Vagina (tissue), 2 donors: ENCODE measurements at regions not wholly inside any gene's neighbourhood (a gene's known extent, or its start where the extent isn't known, plus 50 kb on each side); places are given as distances from the start of the nearest gene placed in this dataset.

Source experiments
- DNase-seq, 2 donors: peaks; one replicate each; pipeline ENCODE4 v3.0.0-alpha.2; 2017; ENCODE audit errors: extremely low spot score in 2 of 2
- H3K27ac ChIP-seq: fragments of 200-600 bp; sonication (generic); one replicate; pipeline ENCODE4 v1.5.1; 2019
- H3K27me3 ChIP-seq: fragments of 200-600 bp; sonication (generic); one replicate; pipeline ENCODE4 v1.5.1; 2019
- H3K36me3 ChIP-seq, 2 donors: fragments of 200-600 bp; sonication (generic); one replicate each; pipeline ENCODE4 v1.5.1; 2017 to 2019
- H3K4me1 ChIP-seq: fragments of 200-600 bp; sonication (generic); one replicate; pipeline ENCODE4 v1.5.1; 2019
- H3K4me3 ChIP-seq, 2 donors: fragments of 200-600 bp; sonication (generic); 1 replicate in 1 of 2; 2 replicates in 1 of 2; pipeline ENCODE4 v1.5.1; 2016 to 2019
- H3K9me3 ChIP-seq: fragments of 200-600 bp; sonication (generic); one replicate; pipeline ENCODE4 v1.5.1; 2019
- CTCF ChIP-seq, 3 experiments: fragments of 450-650 bp in 2 of 3; fragments of 200-600 bp in 1 of 3; sonication (generic) in 1 of 3; IDR thresholded peaks; one replicate each; pipeline ENCODE4 v1.5.1; 2017 to 2019; ENCODE audit warnings: antibody characterized with exemption in 3 of 3, mild to moderate bottlenecking in 2 of 3, moderate library complexity in 2 of 3
- POLR2A ChIP-seq, 2 donors: fragments of 450-650 bp; IDR thresholded peaks; one replicate each; pipeline ENCODE4 v1.6.1; 2017; ENCODE audit warnings: antibody characterized with exemption in 2 of 2, mild to moderate bottlenecking in 2 of 2, moderate library complexity in 2 of 2
- POLR2AphosphoS5 ChIP-seq, 2 donors: sonication (generic); formaldehyde crosslinking; IDR thresholded peaks; one replicate each; pipeline ENCODE4 v1.9.0; 2017; ENCODE audit warnings: antibody characterized with exemption in 2 of 2, mild to moderate bottlenecking in 2 of 2, low read depth in 1 of 2; ENCODE audit not compliant: insufficient read depth in 1 of 2
- intact Hi-C: fragments of 100-400 bp; cut with DNase I; formaldehyde crosslinking; loops from one replicate; pipeline ENCODE4 v1.15.1; 2023

GRCh38 chr21:38887749-38888148 lies 82.0 kb downstream of the ETS2 start:
- no peak overlapping the region for H3K27ac ChIP-seq
- no peak overlapping the region for H3K4me3 ChIP-seq
- H3K4me1 ChIP-seq: no peaks in the 10 kb centered on the region
- DNase-seq: no peak
- H3K36me3 ChIP-seq: no peaks in the 10 kb centered on the region
- no peak for TF ChIP-seq POLR2A (IDR thresholded peaks at IDR 0.05)
- TF ChIP-seq CTCF (IDR thresholded peaks at IDR 0.05): no peak
- no peak for TF ChIP-seq POLR2AphosphoS5 (IDR thresholded peaks at IDR 0.05; ENCODE audit: insufficient read depth in 1 of 2, low read depth in 1 of 2)
- no peaks in the 10 kb centered on the region for H3K27me3 ChIP-seq
- peaks cover 10% of the 10 kb centered on the region for H3K9me3 ChIP-seq
- intact Hi-C loops: no loop called here

- H3K9me3 ChIP-seq: peaks cover 10% of the 10 kb centered on the region
- H3K27ac ChIP-seq: no peak overlapping the region
- no peak overlapping the region for H3K4me3 ChIP-seq
- H3K4me1 ChIP-seq: no peaks in the 10 kb centered on the region
- TF ChIP-seq POLR2A (IDR thresholded peaks at IDR 0.05): no peak
- no peak for TF ChIP-seq CTCF (IDR thresholded peaks at IDR 0.05)
- TF ChIP-seq POLR2AphosphoS5 (IDR thresholded peaks at IDR 0.05; ENCODE audit: insufficient read depth in 1 of 2, low read depth in 1 of 2): no peak
- intact Hi-C loops: no loop called here
- no peaks in the 10 kb centered on the region for H3K36me3 ChIP-seq
- DNase-seq: no peak
- H3K27me3 ChIP-seq: no peaks in the 10 kb centered on the region
Observed at GRCh38 chr21:38887062-38887686, 81.4 kb downstream of the ETS2 start.

- H3K27ac ChIP-seq: no peak overlapping the region
- peaks cover 10% of the 10 kb centered on the region for H3K9me3 ChIP-seq
- no peaks in the 10 kb centered on the region for H3K36me3 ChIP-seq
- H3K4me1 ChIP-seq: no peaks in the 10 kb centered on the region
- intact Hi-C loops: no loop called here
- TF ChIP-seq CTCF (IDR thresholded peaks at IDR 0.05) (no peak), POLR2A (IDR thresholded peaks at IDR 0.05) (no peak), POLR2AphosphoS5 (IDR thresholded peaks at IDR 0.05; ENCODE audit: insufficient read depth in 1 of 2, low read depth in 1 of 2) (no peak)
- DNase-seq: no peak
- H3K27me3 ChIP-seq: no peaks in the 10 kb centered on the region
- H3K4me3 ChIP-seq: no peak overlapping the region
Observed at GRCh38 chr21:38885909-38886308, 80.2 kb downstream of the ETS2 start.

GRCh38 chr21:38884440-38884839 lies 78.7 kb downstream of the ETS2 start:
- no peak for TF ChIP-seq POLR2A (IDR thresholded peaks at IDR 0.05)
- TF ChIP-seq POLR2AphosphoS5 (IDR thresholded peaks at IDR 0.05; ENCODE audit: insufficient read depth in 1 of 2, low read depth in 1 of 2): no peak
- no peak for TF ChIP-seq CTCF (IDR thresholded peaks at IDR 0.05)
- Histone ChIP-seq H3K4me3 (no peak overlapping the region), H3K9me3 (peaks cover 10% of the 10 kb centered on the region), H3K27ac (no peak overlapping the region), H3K36me3 (no peaks in the 10 kb centered on the region), H3K4me1 (no peaks in the 10 kb centered on the region), H3K27me3 (no peaks in the 10 kb centered on the region)
- intact Hi-C loops: no loop called here
- no peak for DNase-seq

GRCh38 chr21:38883142-38883541 lies 77.4 kb downstream of the ETS2 start:
- H3K36me3 ChIP-seq: no peaks in the 10 kb centered on the region
- H3K4me3 ChIP-seq: no peak overlapping the region
- H3K27ac ChIP-seq: no peak overlapping the region
- no peak for DNase-seq
- H3K9me3 ChIP-seq: peaks cover 10% of the 10 kb centered on the region
- H3K27me3 ChIP-seq: no peaks in the 10 kb centered on the region
- TF ChIP-seq CTCF (IDR thresholded peaks at IDR 0.05): no peak
- TF ChIP-seq POLR2A (IDR thresholded peaks at IDR 0.05): no peak
- TF ChIP-seq POLR2AphosphoS5 (IDR thresholded peaks at IDR 0.05; ENCODE audit: insufficient read depth in 1 of 2, low read depth in 1 of 2): no peak
- H3K4me1 ChIP-seq: no peaks in the 10 kb centered on the region
- intact Hi-C loops: no loop called here
